HAP-1 (cell line): ENCODE measurements at regions not wholly inside any gene's neighbourhood (a gene's known extent, or its start where the extent isn't known, plus 50 kb on each side); places are given as distances from the start of the nearest gene placed in this dataset.

Experiments used
- DNase-seq, 2 experiments: peaks; one replicate each; pipeline ENCODE4 v3.0.0-alpha.2; 2016 to 2020; ENCODE audit warnings: low spot score in 2 of 2
- H3K27me3 ChIP-seq: fragments of 250-450 bp; sonication (Bioruptor Pico); 2 replicates; pipeline ENCODE4 v1.5.1; 2020; ENCODE audit warnings: low read depth, mild to moderate bottlenecking, moderate library complexity
- H3K36me3 ChIP-seq: fragments of 250-450 bp; sonication (Bioruptor Pico); replicated peaks from 2 replicates; pipeline ENCODE4 v1.5.1; 2020; ENCODE audit warnings: mild to moderate bottlenecking
- H3K4me1 ChIP-seq: fragments of 250-450 bp; sonication (Bioruptor Pico); 2 replicates; pipeline ENCODE4 v1.5.1; 2020; ENCODE audit warnings: mild to moderate bottlenecking
- H3K4me3 ChIP-seq: fragments of 250-450 bp; sonication (Bioruptor Pico); 2 replicates; pipeline ENCODE4 v1.5.1; 2020; ENCODE audit warnings: mild to moderate bottlenecking, moderate library complexity
- H3K9me3 ChIP-seq: fragments of 250-450 bp; sonication (Bioruptor Pico); 2 replicates; pipeline ENCODE4 v1.5.1; 2020; ENCODE audit warnings: mild to moderate bottlenecking, moderate library complexity
- in situ Hi-C: fragments of 300-500 bp; cut with MboI; formaldehyde crosslinking; loops from 3 replicates; pipeline ENCODE4 v1.14.3; 2020; ENCODE audit warnings: low sequenced_read_pairs, inconsistent platforms, mixed read lengths

- DNase-seq = peak in 1 of 2 experiments; percentile 67
- H3K27me3 ChIP-seq = 0 out of 2 replicates have a peak, but pooled peaks cover 3% of the 10 kb centered on the region
- H3K4me1 ChIP-seq = peaks cover 6% of the 10 kb centered on the region; the same call in 1 of the 2 replicates
- no peaks in the 10 kb centered on the region for H3K36me3 ChIP-seq
- in situ Hi-C loops = no loop called here
- no peaks in the 10 kb centered on the region for H3K9me3 ChIP-seq
- H3K4me3 ChIP-seq = no peak overlapping the region
These were observed 188.2 kb upstream of the ANO3 start for GRCh38 chr11:26143566-26144290.

GRCh38 chr11:26144291-26144690 lies 187.6 kb upstream of the ANO3 start:
- H3K27me3 ChIP-seq = 0 out of 2 replicates have a peak, but pooled peaks cover 3% of the 10 kb centered on the region
- in situ Hi-C loops = no loop called here
- no peak for DNase-seq

GRCh38 chr11:26144911-26145310 lies 187.0 kb upstream of the ANO3 start:
- no peaks in the 10 kb centered on the region for H3K36me3 ChIP-seq
- in situ Hi-C loops = no loop called here
- H3K27me3 ChIP-seq = 0 out of 2 replicates have a peak, but pooled peaks cover 3% of the 10 kb centered on the region
- H3K4me1 ChIP-seq = peaks cover 6% of the 10 kb centered on the region; the same call in 1 of the 2 replicates
- no peak for DNase-seq
- no peak overlapping the region for H3K4me3 ChIP-seq
- no peaks in the 10 kb centered on the region for H3K9me3 ChIP-seq

More at GRCh38 chr11:26144291-26144690, 187.6 kb upstream of the ANO3 start:
- Histone ChIP-seq H3K9me3 (no peaks in the 10 kb centered on the region), H3K4me1 (peaks cover 6% of the 10 kb centered on the region; the same call in 1 of the 2 replicates), H3K36me3 (no peaks in the 10 kb centered on the region), H3K4me3 (no peak overlapping the region)

GRCh38 chr11:26149585-26149984 lies 182.3 kb upstream of the ANO3 start:
- in situ Hi-C loops = no loop called here
- no peak overlapping the region for H3K4me3 ChIP-seq
- no peaks in the 10 kb centered on the region for H3K9me3 ChIP-seq
- H3K36me3 ChIP-seq = no peaks in the 10 kb centered on the region
- peaks cover 6% of the 10 kb centered on the region; the same call in 1 of the 2 replicates for H3K27me3 ChIP-seq
- DNase-seq = no peak
- H3K4me1 ChIP-seq = no peaks in the 10 kb centered on the region

GRCh38 chr11:26150031-26150430 lies 181.9 kb upstream of the ANO3 start:
- no peak overlapping the region for H3K4me3 ChIP-seq
- peak in 1 of 2 experiments; percentile 96 for DNase-seq

GRCh38 chr11:26158251-26158650 lies 173.7 kb upstream of the ANO3 start:
- in situ Hi-C loops = no loop called here
- no peak for DNase-seq
- H3K27me3 ChIP-seq = no peaks in the 10 kb centered on the region; the same call in 1 of the 2 replicates
- no peak overlapping the region for H3K4me3 ChIP-seq
- H3K36me3 ChIP-seq = no peaks in the 10 kb centered on the region
- H3K9me3 ChIP-seq = no peaks in the 10 kb centered on the region
- H3K4me1 ChIP-seq = no peaks in the 10 kb centered on the region

More at GRCh38 chr11:26150031-26150430, 181.9 kb upstream of the ANO3 start:
- H3K4me1 ChIP-seq = no peaks in the 10 kb centered on the region
- in situ Hi-C loops = no loop called here
- no peaks in the 10 kb centered on the region for H3K9me3 ChIP-seq
- H3K27me3 ChIP-seq = peaks cover 6% of the 10 kb centered on the region; the same call in 1 of the 2 replicates
- H3K36me3 ChIP-seq = no peaks in the 10 kb centered on the region

GRCh38 chr11:26162291-26162690 lies 169.6 kb upstream of the ANO3 start:
- no peak overlapping the region for H3K4me3 ChIP-seq
- H3K36me3 ChIP-seq = no peaks in the 10 kb centered on the region
- H3K27me3 ChIP-seq = no peaks in the 10 kb centered on the region; the same call in 1 of the 2 replicates
- H3K9me3 ChIP-seq = no peaks in the 10 kb centered on the region
- in situ Hi-C loops = no loop called here
- H3K4me1 ChIP-seq = no peaks in the 10 kb centered on the region
- DNase-seq = no peak

- in situ Hi-C loops = no loop called here
- DNase-seq = no peak
- no peaks in the 10 kb centered on the region; the same call in 1 of the 2 replicates for H3K9me3 ChIP-seq
- no peaks in the 10 kb centered on the region for H3K4me1 ChIP-seq
- no peaks in the 10 kb centered on the region for H3K36me3 ChIP-seq
- 0 out of 2 replicates have a peak, but pooled peaks cover 2% of the 10 kb centered on the region for H3K27me3 ChIP-seq
- no peak overlapping the region for H3K4me3 ChIP-seq
These were observed 145.5 kb upstream of the ANO3 start for GRCh38 chr11:26186389-26186788.

- no peak for DNase-seq
- in situ Hi-C loops = no loop called here
- Histone ChIP-seq H3K9me3 (no peaks in the 10 kb centered on the region; the same call in 1 of the 2 replicates), H3K4me1 (no peaks in the 10 kb centered on the region), H3K27me3 (0 out of 2 replicates have a peak, but pooled peaks cover 2% of the 10 kb centered on the region), H3K4me3 (no peak overlapping the region), H3K36me3 (no peaks in the 10 kb centered on the region)
These were observed 144.3 kb upstream of the ANO3 start for GRCh38 chr11:26187639-26188038.

- no peaks in the 10 kb centered on the region for H3K4me1 ChIP-seq
- H3K9me3 ChIP-seq = no peaks in the 10 kb centered on the region; the same call in 1 of the 2 replicates
- no peak overlapping the region for H3K4me3 ChIP-seq
- no peaks in the 10 kb centered on the region for H3K36me3 ChIP-seq
- in situ Hi-C loops = no loop called here
- DNase-seq = no peak
- 0 out of 2 replicates have a peak, but pooled peaks cover 2% of the 10 kb centered on the region for H3K27me3 ChIP-seq
These were observed 143.4 kb upstream of the ANO3 start for GRCh38 chr11:26188554-26188953.

- no peak for DNase-seq
- in situ Hi-C loops = no loop called here
These were observed 140.7 kb upstream of the ANO3 start for GRCh38 chr11:26191193-26191592.

GRCh38 chr11:26193694-26194365 lies 138.1 kb upstream of the ANO3 start:
- Histone ChIP-seq H3K36me3 (no peaks in the 10 kb centered on the region), H3K4me3 (no peak overlapping the region), H3K9me3 (no peaks in the 10 kb centered on the region), H3K27me3 (0 out of 2 replicates have a peak, but pooled peaks cover 2% of the 10 kb centered on the region), H3K4me1 (no peaks in the 10 kb centered on the region)
- in situ Hi-C loops = no loop called here
- no peak for DNase-seq

More at GRCh38 chr11:26191193-26191592, 140.7 kb upstream of the ANO3 start:
- Histone ChIP-seq H3K4me3 (no peak overlapping the region), H3K27me3 (0 out of 2 replicates have a peak, but pooled peaks cover 2% of the 10 kb centered on the region), H3K4me1 (no peaks in the 10 kb centered on the region), H3K36me3 (no peaks in the 10 kb centered on the region), H3K9me3 (no peaks in the 10 kb centered on the region; the same call in 1 of the 2 replicates)

- Histone ChIP-seq H3K4me1 (no peaks in the 10 kb centered on the region), H3K27me3 (0 out of 2 replicates have a peak, but pooled peaks cover 2% of the 10 kb centered on the region), H3K9me3 (no peaks in the 10 kb centered on the region), H3K4me3 (no peak overlapping the region), H3K36me3 (no peaks in the 10 kb centered on the region)
- in situ Hi-C loops = no loop called here
- no peak for DNase-seq
These were observed 137.0 kb upstream of the ANO3 start for GRCh38 chr11:26194881-26195280.
